ENCODE measurements at regions not wholly inside any gene's neighbourhood (a gene's known extent, or its start where the extent isn't known, plus 50 kb on each side); places are given as distances from the start of the nearest gene placed in this dataset.

DNA sequence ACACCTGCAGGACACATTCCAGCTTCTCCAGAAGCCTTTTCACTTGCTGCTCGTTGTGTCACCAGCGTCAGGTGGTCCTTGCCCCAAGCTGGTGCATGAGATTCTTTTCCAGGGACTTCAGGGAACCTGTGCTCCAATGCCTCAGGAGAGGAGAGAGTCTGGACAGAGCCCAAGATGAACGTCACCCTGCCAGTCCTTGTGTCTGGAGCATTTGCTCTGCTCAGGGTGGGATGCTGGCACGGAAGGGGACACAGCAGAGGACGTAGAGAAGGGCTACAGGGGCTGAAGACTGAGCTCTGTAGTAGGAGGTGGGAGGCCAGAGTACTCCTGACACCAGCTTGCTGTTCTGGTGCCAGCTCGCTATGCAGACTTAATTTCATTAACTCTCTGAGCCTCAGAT, 262.1 kb downstream of the XXYLT1 start (continued):
- TF ChIP-seq, protein P1, sequence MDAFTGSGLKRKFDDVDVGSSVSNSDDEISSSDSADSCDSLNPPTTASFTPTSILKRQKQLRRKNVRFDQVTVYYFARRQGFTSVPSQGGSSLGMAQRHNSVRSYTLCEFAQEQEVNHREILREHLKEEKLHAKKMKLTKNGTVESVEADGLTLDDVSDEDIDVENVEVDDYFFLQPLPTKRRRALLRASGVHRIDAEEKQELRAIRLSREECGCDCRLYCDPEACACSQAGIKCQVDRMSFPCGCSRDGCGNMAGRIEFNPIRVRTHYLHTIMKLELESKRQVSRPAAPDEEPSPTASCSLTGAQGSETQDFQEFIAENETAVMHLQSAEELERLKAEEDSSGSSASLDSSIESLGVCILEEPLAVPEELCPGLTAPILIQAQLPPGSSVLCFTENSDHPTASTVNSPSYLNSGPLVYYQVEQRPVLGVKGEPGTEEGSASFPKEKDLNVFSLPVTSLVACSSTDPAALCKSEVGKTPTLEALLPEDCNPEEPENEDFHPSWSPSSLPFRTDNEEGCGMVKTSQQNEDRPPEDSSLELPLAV (CRISPR knock-in tag; conservative IDR thresholded peaks at IDR 0.05; ENCODE audit: low read depth): no peak
- TF ChIP-seq ZNF761 (CRISPR knock-in tag; conservative IDR thresholded peaks at IDR 0.05) (no peak), ZNF24 (IDR thresholded peaks at IDR 0.05) (no peak), IRX3 (CRISPR knock-in tag; IDR thresholded peaks at IDR 0.05; ENCODE audit: borderline replicate concordance, low read depth) (no peak), DNMT3B (CRISPR knock-in tag; conservative IDR thresholded peaks at IDR 0.05) (no peak)
- TF ChIP-seq, protein P2, sequence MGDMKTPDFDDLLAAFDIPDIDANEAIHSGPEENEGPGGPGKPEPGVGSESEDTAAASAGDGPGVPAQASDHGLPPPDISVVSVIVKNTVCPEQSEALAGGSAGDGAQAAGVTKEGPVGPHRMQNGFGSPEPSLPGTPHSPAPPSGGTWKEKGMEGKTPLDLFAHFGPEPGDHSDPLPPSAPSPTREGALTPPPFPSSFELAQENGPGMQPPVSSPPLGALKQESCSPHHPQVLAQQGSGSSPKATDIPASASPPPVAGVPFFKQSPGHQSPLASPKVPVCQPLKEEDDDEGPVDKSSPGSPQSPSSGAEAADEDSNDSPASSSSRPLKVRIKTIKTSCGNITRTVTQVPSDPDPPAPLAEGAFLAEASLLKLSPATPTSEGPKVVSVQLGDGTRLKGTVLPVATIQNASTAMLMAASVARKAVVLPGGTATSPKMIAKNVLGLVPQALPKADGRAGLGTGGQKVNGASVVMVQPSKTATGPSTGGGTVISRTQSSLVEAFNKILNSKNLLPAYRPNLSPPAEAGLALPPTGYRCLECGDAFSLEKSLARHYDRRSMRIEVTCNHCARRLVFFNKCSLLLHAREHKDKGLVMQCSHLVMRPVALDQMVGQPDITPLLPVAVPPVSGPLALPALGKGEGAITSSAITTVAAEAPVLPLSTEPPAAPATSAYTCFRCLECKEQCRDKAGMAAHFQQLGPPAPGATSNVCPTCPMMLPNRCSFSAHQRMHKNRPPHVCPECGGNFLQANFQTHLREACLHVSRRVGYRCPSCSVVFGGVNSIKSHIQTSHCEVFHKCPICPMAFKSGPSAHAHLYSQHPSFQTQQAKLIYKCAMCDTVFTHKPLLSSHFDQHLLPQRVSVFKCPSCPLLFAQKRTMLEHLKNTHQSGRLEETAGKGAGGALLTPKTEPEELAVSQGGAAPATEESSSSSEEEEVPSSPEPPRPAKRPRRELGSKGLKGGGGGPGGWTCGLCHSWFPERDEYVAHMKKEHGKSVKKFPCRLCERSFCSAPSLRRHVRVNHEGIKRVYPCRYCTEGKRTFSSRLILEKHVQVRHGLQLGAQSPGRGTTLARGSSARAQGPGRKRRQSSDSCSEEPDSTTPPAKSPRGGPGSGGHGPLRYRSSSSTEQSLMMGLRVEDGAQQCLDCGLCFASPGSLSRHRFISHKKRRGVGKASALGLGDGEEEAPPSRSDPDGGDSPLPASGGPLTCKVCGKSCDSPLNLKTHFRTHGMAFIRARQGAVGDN (CRISPR knock-in tag; IDR thresholded peaks at IDR 0.05): no peak

GRCh38 chr3:195009616-195010015, 261.3 kb downstream of the XXYLT1 start:
- ChIA-PET POLR2A (no interaction called here), CTCF (ENCODE audit: low intra/inter-chr PET ratio, low total read pairs) (no interaction called here)
- no peak overlapping the region for H2AFZ ChIP-seq (ENCODE audit: low read length)
- in situ Hi-C loops (cut with HindIII; ENCODE audit: extremely low pct_ligation_motif_present, low pct_unique_long_range_greater_than_20kb) (loop anchor here (10.0 kb wide), 1 partner anchor 245 kb away; no protein-coding TSS in a partner anchor), intact Hi-C loops (cut with micrococcal nuclease; ENCODE audit: unreplicated experiment) (loop anchor here (10.0 kb wide), 1 partner anchor 55 kb away; no protein-coding TSS in a partner anchor)
- no peak overlapping the region for H3K4me3 ChIP-seq (replicated peaks in 1 of 3; ENCODE audit: insufficient read depth in 1 of 3, low read depth in 2 of 3, low read length in 3 of 3)
- H3K9me3 ChIP-seq (ENCODE audit: low read length): 0 out of 2 replicates have a peak, but pooled peaks cover 9% of the 10 kb centered on the region
- H3K79me2 ChIP-seq (ENCODE audit: insufficient read depth, low read length): no peaks in the 10 kb centered on the region
- 41% methylated on average over 9 of the region's 9 CpGs for WGBS (ENCODE audit: low lambda C conversion rate)
- no peak overlapping the region for H3K27ac ChIP-seq (ENCODE audit: extremely low read length, insufficient read depth, low read length)
- BruUV-seq (replicated peaks): no TSS peak
- H3K27me3 ChIP-seq (ENCODE audit: control insufficient read depth in 1 of 2, insufficient read depth in 2 of 2, low read length in 2 of 2): peaks cover 3 to 79% of the 10 kb centered on the region in 2 experiments; a peak in 4 of 5 replicates
- H3K9ac ChIP-seq (ENCODE audit: insufficient read depth, low read depth, low read length): no peak overlapping the region
- FAIRE-seq: no peak
- no peak for ATAC-seq
- no peaks in the 10 kb centered on the region for H3K36me3 ChIP-seq (replicated peaks in 1 of 2; ENCODE audit: control insufficient read depth in 1 of 2, insufficient read depth in 2 of 2, low read length in 2 of 2)
- H4K20me1 ChIP-seq (ENCODE audit: insufficient read depth, low read length): no peaks in the 10 kb centered on the region
- DNase-seq (ENCODE audit: low spot score): no peak
- no peak overlapping the region for H3K4me2 ChIP-seq (ENCODE audit: low read depth, low read length)
- H3K4me1 ChIP-seq (ENCODE audit: insufficient read depth, low read length): peaks cover 15% of the 10 kb centered on the region
- TF ChIP-seq ZNF337 (CRISPR knock-in tag; IDR thresholded peaks at IDR 0.05; ENCODE audit: borderline replicate concordance, low read depth): no peak
- TF ChIP-seq, protein P3, sequence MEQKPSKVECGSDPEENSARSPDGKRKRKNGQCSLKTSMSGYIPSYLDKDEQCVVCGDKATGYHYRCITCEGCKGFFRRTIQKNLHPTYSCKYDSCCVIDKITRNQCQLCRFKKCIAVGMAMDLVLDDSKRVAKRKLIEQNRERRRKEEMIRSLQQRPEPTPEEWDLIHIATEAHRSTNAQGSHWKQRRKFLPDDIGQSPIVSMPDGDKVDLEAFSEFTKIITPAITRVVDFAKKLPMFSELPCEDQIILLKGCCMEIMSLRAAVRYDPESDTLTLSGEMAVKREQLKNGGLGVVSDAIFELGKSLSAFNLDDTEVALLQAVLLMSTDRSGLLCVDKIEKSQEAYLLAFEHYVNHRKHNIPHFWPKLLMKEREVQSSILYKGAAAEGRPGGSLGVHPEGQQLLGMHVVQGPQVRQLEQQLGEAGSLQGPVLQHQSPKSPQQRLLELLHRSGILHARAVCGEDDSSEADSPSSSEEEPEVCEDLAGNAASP (CRISPR knock-in tag; IDR thresholded peaks at IDR 0.05; ENCODE audit: borderline replicate concordance): no peak
- no peak for TF ChIP-seq SMAD1 (CRISPR knock-in tag; IDR thresholded peaks at IDR 0.05; ENCODE audit: borderline replicate concordance, low read depth)
- TF ChIP-seq, protein P4, sequence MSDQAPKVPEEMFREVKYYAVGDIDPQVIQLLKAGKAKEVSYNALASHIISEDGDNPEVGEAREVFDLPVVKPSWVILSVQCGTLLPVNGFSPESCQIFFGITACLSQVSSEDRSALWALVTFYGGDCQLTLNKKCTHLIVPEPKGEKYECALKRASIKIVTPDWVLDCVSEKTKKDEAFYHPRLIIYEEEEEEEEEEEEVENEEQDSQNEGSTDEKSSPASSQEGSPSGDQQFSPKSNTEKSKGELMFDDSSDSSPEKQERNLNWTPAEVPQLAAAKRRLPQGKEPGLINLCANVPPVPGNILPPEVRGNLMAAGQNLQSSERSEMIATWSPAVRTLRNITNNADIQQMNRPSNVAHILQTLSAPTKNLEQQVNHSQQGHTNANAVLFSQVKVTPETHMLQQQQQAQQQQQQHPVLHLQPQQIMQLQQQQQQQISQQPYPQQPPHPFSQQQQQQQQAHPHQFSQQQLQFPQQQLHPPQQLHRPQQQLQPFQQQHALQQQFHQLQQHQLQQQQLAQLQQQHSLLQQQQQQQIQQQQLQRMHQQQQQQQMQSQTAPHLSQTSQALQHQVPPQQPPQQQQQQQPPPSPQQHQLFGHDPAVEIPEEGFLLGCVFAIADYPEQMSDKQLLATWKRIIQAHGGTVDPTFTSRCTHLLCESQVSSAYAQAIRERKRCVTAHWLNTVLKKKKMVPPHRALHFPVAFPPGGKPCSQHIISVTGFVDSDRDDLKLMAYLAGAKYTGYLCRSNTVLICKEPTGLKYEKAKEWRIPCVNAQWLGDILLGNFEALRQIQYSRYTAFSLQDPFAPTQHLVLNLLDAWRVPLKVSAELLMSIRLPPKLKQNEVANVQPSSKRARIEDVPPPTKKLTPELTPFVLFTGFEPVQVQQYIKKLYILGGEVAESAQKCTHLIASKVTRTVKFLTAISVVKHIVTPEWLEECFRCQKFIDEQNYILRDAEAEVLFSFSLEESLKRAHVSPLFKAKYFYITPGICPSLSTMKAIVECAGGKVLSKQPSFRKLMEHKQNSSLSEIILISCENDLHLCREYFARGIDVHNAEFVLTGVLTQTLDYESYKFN (CRISPR knock-in tag; conservative IDR thresholded peaks at IDR 0.05): no peak
- no peak for TF ChIP-seq RFXAP (CRISPR knock-in tag; IDR thresholded peaks at IDR 0.05; ENCODE audit: borderline replicate concordance)
- TF ChIP-seq MTA3 (CRISPR knock-in tag; IDR thresholded peaks at IDR 0.05): no peak
- TF ChIP-seq TRIM24 (CRISPR knock-in tag; IDR thresholded peaks at IDR 0.05): no peak
